Hypothalamus (tissue), 51 donors: ENCODE measurements at regions not wholly inside any gene's neighbourhood (a gene's known extent, or its start where the extent isn't known, plus 50 kb on each side); places are given as distances from the start of the nearest gene placed in this dataset.
"Not testable (repeated sequence)": the region's sequence is repeated elsewhere in the genome, so short reads cannot be mapped to it uniquely, and the experiment has no call there.

Experiments
- DNase-seq, 51 donors: peaks; one replicate each; lab custom pipeline; 2025; lab: John Stamatoyannopoulos, UW

GRCh38 chrX:131595120-131595519, 51.2 kb downstream of the OR13H1 start:
- no peak for DNase-seq

DNA sequence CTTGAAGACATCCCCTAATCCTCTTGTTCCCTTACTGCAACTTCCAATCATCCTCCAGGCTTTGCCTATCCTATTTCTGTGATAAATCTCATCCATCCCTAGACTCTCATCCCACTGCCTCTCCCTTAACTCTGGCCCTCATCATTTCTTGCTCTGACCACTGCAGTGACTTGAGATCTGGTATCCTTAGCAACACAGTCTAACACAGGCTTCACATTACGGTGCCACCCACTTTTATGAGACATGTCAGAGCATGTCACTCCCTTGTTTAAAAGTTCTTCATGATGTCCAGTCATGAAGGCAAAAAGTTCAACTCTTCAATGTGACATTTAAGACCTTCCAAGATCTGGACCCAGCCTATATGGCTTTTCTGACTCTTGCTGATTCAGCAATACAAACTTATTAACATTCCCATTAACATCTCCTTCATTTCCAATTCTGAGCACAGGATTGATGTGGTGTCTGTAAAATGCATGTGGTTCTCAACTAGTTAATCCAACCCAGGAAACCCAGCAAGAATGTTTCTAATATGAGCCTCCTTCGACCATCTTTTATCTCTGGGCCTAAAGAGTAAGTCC, 64.0 kb downstream of the OR13H1 start:
- DNase-seq, result no peak

DNA sequence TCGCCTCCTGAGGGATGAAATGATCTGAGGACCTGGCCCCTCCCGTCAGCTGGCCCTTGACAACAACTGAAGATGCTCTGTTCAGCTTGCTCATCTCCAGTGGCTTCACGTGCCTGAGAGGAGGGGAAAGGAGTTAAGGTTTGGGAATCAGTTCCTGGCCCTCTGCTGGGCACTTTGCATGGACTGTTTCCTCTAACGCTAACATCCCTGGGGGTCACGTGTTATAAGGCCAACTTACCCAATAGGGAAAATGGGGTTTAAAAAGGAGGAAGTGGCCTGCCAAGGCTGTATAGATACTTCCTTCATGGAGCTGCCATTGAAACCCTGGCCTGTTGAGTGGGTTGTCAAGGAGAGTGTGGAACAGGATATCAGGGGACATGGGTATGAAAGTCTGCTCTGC, 65.6 kb downstream of the OR13H1 start:
- DNase-seq, result no peak

DNA sequence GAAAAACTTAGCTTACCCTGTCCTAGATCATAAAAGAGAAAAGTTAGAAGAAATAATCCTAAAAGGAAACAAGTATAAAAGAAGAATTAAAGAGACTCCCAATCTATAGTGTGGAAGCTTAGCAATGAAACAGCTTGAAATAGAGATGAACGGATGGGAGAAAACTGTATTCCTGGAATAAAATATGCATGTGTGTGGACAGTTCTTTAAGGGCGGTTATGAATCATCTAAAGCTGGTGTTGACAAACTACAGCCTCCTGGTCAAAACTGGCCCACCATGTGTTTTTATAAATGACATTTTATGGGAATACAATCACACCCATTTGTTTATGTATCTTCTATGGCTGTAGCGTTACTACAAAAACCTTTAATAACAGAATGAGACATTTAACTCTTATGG, 69.4 kb downstream of the OR13H1 start:
- DNase-seq, result no peak

GRCh38 chrX:131614241-131614640, 70.4 kb downstream of the OR13H1 start:
- DNase-seq, result no peak

DNA sequence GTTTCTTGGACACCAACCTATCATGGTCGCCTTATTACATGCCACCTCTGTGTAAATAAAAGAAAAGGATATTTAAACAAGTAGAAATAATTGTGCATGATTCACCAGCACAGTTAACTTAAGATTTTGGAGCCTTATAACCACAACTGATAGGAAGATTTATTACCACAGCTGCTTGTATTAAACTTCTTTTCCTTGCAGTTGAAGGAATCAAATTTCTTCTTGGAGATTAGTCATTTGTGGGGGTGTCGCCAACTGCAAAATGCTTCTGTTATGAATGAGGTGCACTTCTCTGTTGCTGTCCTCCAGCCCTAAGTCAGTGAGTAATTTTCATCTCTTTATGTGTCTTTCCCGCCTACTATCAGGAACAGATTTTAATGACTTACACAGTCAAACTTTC, 73.3 kb downstream of the OR13H1 start:
- DNase-seq, result no peak

DNA sequence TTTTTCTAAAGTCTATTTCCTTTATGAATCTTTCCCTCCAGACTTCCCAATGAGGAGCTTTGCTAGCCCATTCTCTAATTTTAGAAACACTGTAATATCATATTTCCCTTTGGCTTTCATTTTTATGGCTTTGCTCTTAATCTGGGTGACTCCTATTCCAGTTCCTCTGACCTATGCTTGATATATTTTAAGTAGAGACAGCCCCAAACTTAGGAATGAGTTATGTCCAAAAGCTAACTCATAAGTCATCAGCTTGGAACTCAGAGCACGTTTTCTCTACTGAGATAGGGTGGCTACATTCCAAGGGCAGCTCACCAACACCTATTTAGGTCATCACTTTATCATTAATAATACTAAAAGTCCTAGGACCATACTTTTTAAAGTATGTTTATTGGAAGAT, 77.8 kb downstream of the OR13H1 start:
- DNase-seq, result no peak

GRCh38 chrX:131626681-131627296, 82.9 kb downstream of the OR13H1 start:
- DNase-seq, result no peak

GRCh38 chrX:131630534-131630933, 86.7 kb downstream of the OR13H1 start:
- DNase-seq, result no peak

- DNase-seq, result peak in 35 of 51 donors; percentile 0 to 47 (median 8)
Observed at GRCh38 chrX:131633285-131633917, 89.5 kb downstream of the OR13H1 start.

DNA sequence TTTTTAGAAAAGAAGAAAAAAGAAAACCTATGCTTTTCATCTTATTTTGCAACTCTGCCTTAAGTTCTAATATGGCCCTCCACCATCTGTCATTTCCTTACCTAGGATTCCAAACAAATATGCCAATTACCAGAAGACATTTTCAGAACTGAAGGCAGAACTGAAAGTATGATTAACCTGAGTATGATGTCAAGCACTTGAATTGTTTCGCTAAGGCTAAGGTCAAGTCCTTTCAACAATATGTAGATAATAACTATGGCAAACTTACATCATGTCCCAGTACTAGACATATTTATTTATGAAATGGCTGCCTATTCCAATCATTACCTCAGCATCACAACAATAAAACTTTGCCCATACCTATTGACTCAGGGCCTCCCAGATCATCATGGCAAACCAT, 91.0 kb downstream of the OR13H1 start:
- DNase-seq, result no peak

DNA sequence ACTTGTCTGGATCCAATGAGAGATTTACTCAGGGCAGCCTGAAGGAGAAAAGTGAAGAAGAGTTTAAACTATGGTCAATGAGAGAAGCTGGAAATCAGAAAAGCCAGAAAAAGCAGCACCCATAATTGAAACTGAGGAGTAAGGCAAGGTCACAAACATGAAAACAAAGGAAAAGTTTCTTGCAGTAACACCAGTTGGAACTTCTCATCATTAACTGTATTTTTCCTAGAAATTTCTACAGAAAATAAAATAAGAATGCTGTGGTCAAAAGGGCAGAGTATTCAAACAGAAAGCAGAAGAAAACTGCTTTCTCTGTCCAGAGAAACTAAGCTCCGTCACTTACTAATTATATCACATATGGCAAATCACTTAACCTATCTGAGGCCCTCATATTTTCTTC, 102.2 kb downstream of the OR13H1 start:
- DNase-seq, result no peak

DNA sequence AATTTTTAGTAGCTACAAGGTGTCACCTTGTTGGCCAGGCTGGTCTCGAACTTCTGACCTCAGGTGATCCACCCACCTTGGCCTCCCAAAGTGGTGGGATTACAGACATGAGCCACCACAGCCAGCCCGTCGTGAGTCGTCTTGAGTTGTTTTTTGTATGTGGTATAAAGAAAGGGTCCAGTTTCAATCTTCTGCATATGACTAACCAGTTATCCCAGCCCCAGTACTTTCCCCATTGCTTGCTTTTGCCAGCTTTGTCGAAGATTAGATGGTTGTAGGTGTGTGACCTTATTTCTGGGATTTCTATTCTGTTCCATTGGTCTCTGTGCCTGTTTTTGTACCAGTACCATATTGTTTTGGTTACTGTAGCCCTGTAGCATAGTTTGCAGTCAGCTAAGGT, 105.9 kb downstream of the OR13H1 start:
- no peak for DNase-seq

GRCh38 chrX:131650637-131651410, 107.0 kb downstream of the OR13H1 start:
- DNase-seq, result no peak

DNA sequence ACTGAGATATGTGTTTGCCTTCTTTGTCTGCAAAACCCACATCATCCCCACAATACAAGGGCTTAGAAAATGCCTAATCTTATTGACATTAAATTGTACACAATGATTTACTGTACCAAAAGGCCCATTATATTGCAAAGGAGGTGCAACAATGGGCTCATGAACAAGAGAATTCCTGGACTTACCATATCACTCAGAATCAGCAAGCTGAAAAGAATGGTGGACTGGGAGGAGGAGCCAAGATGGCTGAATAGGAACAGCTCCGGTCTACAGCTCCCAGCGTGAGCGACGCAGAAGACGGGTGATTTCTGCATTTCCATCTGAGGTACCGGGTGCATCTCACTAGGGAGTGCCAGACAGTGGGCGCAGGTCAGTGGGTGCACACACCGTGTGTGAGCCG, 119.9 kb downstream of the OR13H1 start:
- not testable (repeated sequence) for DNase-seq

DNA sequence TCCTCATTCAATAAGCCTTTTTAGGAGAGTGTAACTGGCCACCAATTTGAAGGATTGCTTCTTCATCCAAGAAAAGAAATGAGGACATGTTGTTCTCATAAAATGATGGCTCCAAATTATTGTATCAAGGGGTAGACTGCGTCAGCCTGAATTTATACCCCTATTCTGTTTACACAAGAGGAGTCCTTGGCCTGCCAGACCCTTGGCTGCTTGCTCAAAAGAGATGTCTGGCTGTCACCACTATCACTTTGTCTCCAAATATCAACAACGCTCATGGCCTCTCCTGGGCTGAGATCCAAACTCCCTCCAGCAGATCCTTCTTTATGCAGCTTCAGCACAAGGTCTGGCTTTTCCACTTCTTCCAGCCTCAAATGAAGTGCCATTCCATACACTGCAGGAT, 127.9 kb downstream of the OR13H1 start:
- DNase-seq, result no peak

GRCh38 chrX:131675596-131676194, 131.8 kb downstream of the OR13H1 start:
- DNase-seq, result no peak

GRCh38 chrX:131677655-131678628, 134.1 kb downstream of the OR13H1 start:
- peak in 17 of 51 donors; percentile 0 to 24 (median 2) for DNase-seq

DNA sequence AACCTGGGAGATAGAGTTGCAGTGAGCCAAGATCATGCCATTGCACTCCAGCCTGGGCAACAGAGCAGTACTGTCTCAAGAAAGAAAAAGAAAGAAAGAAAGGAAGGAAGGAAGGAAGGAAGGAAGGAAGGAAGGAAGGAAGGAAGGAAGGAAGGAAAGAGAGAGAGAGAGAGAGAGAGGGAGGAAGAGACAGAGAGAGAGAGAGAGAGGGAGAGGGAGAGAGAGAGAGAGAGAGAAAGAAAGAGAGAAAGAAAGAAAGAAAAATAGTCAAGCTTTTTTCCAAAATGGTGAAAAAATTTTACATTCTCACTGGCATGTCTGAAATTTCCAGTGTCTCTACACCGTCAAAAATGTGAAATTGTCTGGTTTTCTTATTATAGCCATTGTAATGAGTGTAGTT, 138.9 kb downstream of the OR13H1 start:
- not testable (repeated sequence) for DNase-seq

- DNase-seq, result no peak
Observed at GRCh38 chrX:131693359-131693758, 149.5 kb downstream of the OR13H1 start.
